Lower leg skin (tissue), 4 donors: ENCODE measurements at regions not wholly inside any gene's neighbourhood (a gene's known extent, or its start where the extent isn't known, plus 50 kb on each side); places are given as distances from the start of the nearest gene placed in this dataset.

ENCODE experiments used
- DNase-seq, 2 donors: peaks; one replicate each; pipeline ENCODE4 v3.0.0-alpha.2; 2019; ENCODE audit warnings: low spot score in 2 of 2
- H3K4me3 ChIP-seq: fragments of 200-600 bp; sonication (generic); 2 replicates; pipeline ENCODE4 v1.5.1; 2017; ENCODE audit warnings: mild to moderate bottlenecking, low read depth; ENCODE audit not compliant: poor library complexity, severe bottlenecking
- CTCF ChIP-seq, 3 donors: fragments of 450-650 bp; IDR thresholded peaks; one replicate each; pipeline ENCODE4 v1.5.1; 2016; ENCODE audit warnings: antibody characterized with exemption in 3 of 3, mild to moderate bottlenecking in 3 of 3, moderate library complexity in 2 of 3
- POLR2A ChIP-seq, 2 donors: fragments of 450-650 bp; IDR thresholded peaks; one replicate each; pipeline ENCODE4 v1.6.1; 2016 to 2017; ENCODE audit warnings: antibody characterized with exemption in 2 of 2, mild to moderate bottlenecking in 1 of 2, moderate library complexity in 1 of 2
- WGBS, 2 donors: methylation state at CpG; one replicate each; pipeline ENCODE4 v1.1.5; 2018; 5-methylcytosine and 5-hydroxymethylcytosine counted together
- intact Hi-C: fragments of 100-400 bp; cut with DNase I; formaldehyde crosslinking; loops from one replicate; pipeline ENCODE4 v1.15.0; 2023; ENCODE audit warnings: low total_unique reads

GRCh38 chr10:3366043-3366442, 193.5 kb upstream of the PITRM1 start:
- no peak for DNase-seq
- no peak overlapping the region for H3K4me3 ChIP-seq
- no peak for TF ChIP-seq CTCF (IDR thresholded peaks at IDR 0.05)
- TF ChIP-seq POLR2A (IDR thresholded peaks at IDR 0.05): no peak
- 80 to 91% methylated on average over 1 of the region's 1 CpG for WGBS, 2 donors
- intact Hi-C loops: no loop called here

GRCh38 chr10:3365630-3366029, 193.0 kb upstream of the PITRM1 start:
- intact Hi-C loops: no loop called here
- 76 to 82% methylated on average over 7 of the region's 7 CpGs for WGBS, 2 donors

GRCh38 chr10:3364768-3365480, 192.3 kb upstream of the PITRM1 start:
- TF ChIP-seq POLR2A (IDR thresholded peaks at IDR 0.05): no peak
- TF ChIP-seq CTCF (IDR thresholded peaks at IDR 0.05): no peak
- DNase-seq: no peak
- H3K4me3 ChIP-seq: no peak overlapping the region
- 89 to 90% methylated on average over 12 of the region's 12 CpGs for WGBS, 2 donors
- intact Hi-C loops: no loop called here

More at GRCh38 chr10:3365630-3366029, 193.0 kb upstream of the PITRM1 start:
- no peak overlapping the region for H3K4me3 ChIP-seq
- DNase-seq: no peak
- TF ChIP-seq POLR2A (IDR thresholded peaks at IDR 0.05) (no peak), CTCF (IDR thresholded peaks at IDR 0.05) (no peak)

GRCh38 chr10:3363311-3364045, 190.9 kb upstream of the PITRM1 start:
- no peak for DNase-seq
- intact Hi-C loops: no loop called here
- H3K4me3 ChIP-seq: no peak overlapping the region
- 89 to 92% methylated on average over 4 of the region's 4 CpGs for WGBS, 2 donors
- TF ChIP-seq POLR2A (IDR thresholded peaks at IDR 0.05): no peak
- TF ChIP-seq CTCF (IDR thresholded peaks at IDR 0.05): no peak

- TF ChIP-seq POLR2A (IDR thresholded peaks at IDR 0.05): no peak
- no peak for TF ChIP-seq CTCF (IDR thresholded peaks at IDR 0.05)
- intact Hi-C loops: no loop called here
- H3K4me3 ChIP-seq: no peak overlapping the region
- no peak for DNase-seq
Measured at GRCh38 chr10:3362394-3362793, 189.8 kb upstream of the PITRM1 start.
